ENCODE measurements at regions not wholly inside any gene's neighbourhood (a gene's known extent, or its start where the extent isn't known, plus 50 kb on each side); places are given as distances from the start of the nearest gene placed in this dataset.

GRCh38 chr2:136282251-136282650 lies 164.3 kb upstream of the CXCR4 start:
- no peak for TF ChIP-seq POLR2A (IDR thresholded peaks at IDR 0.05)
- no peak for TF ChIP-seq CTCF (IDR thresholded peaks at IDR 0.05)

Measured in right lobe of liver (tissue), 4 donors.